PC-9 (cell line): ENCODE measurements at regions not wholly inside any gene's neighbourhood (a gene's known extent, or its start where the extent isn't known, plus 50 kb on each side); places are given as distances from the start of the nearest gene placed in this dataset.

Experiments
- BruUV-seq: library from RNA; stranded (reverse); fragments of 400-500 nt; replicated peaks from 2 replicates; lab custom pipeline; 2021; lab: Mats Ljungman, UMichigan
- CTCF ChIA-PET: fragments of 300-600 bp; sonication (Branson Sonifier 250); formaldehyde crosslinking; loops from one replicate; lab custom pipeline; 2022; ENCODE audit warnings: antibody characterized with exemption; lab: Charles Lee
- POLR2A ChIA-PET: fragments of 300-600 bp; sonication (Branson Sonifier 250); formaldehyde crosslinking; loops from one replicate; lab custom pipeline; 2022; ENCODE audit warnings: antibody characterized with exemption; ENCODE audit not compliant: unreplicated experiment; lab: Charles Lee
- DNase-seq, 2 experiments: peaks; one replicate each; pipeline versions ENCODE4 v3.0.0 to v3.0.0-alpha.2; 2015 to 2022; ENCODE audit warnings: mixed read lengths in 1 of 2
- H2AFZ ChIP-seq: fragments of 200-600 bp; sonication (generic); 2 replicates; pipeline ENCODE4 v1.8.1; 2017; ENCODE audit warnings: antibody characterized with exemption
- H3F3A ChIP-seq: fragments of 200-600 bp; sonication (generic); 2 replicates; pipeline ENCODE4 v1.8.1; 2017; ENCODE audit warnings: antibody characterized with exemption, mild to moderate bottlenecking, low read depth; ENCODE audit not compliant: insufficient read depth
- H3K27ac ChIP-seq: fragments of 200-600 bp; sonication (generic); 2 replicates; pipeline ENCODE4 v1.6.1; 2016; ENCODE audit warnings: mixed run types
- H3K27me3 ChIP-seq: fragments of 200-600 bp; sonication (generic); 2 replicates; pipeline ENCODE4 v1.6.1; 2016; ENCODE audit warnings: low read depth, mixed run types; ENCODE audit not compliant: insufficient read depth
- H3K36me3 ChIP-seq: fragments of 200-600 bp; sonication (generic); 2 replicates; pipeline ENCODE4 v1.6.1; 2016; ENCODE audit warnings: low read depth, mixed run types
- H3K4me1 ChIP-seq: fragments of 200-600 bp; sonication (generic); replicated peaks from 2 replicates; pipeline ENCODE4 v1.6.1; 2016; ENCODE audit warnings: mixed run types; ENCODE audit not compliant: insufficient read depth
- H3K4me2 ChIP-seq: fragments of 200-600 bp; sonication (generic); 2 replicates; pipeline ENCODE4 v1.6.1; 2017; ENCODE audit warnings: mixed run types
- H3K4me3 ChIP-seq: fragments of 200-600 bp; sonication (generic); 2 replicates; pipeline ENCODE4 v1.6.1; 2016; ENCODE audit warnings: mixed run types
- H3K79me2 ChIP-seq: fragments of 200-600 bp; sonication (generic); 2 replicates; pipeline ENCODE4 v1.6.1; 2017; ENCODE audit warnings: low read depth, mixed run types
- H3K9me2 ChIP-seq: fragments of 200-600 bp; sonication (generic); 2 replicates; pipeline ENCODE4 v1.8.1; 2017; ENCODE audit warnings: mild to moderate bottlenecking; ENCODE audit not compliant: insufficient read depth
- H3K9me3 ChIP-seq: fragments of 200-600 bp; sonication (generic); 2 replicates; pipeline ENCODE4 v1.8.1; 2016; ENCODE audit warnings: low read depth; ENCODE audit not compliant: insufficient read depth
- H4K20me1 ChIP-seq: fragments of 200-600 bp; sonication (generic); 2 replicates; pipeline ENCODE4 v1.8.1; 2017; ENCODE audit not compliant: insufficient read depth
- EZH2 ChIP-seq: fragments of 200-600 bp; sonication (generic); IDR thresholded peaks from 2 replicates; pipeline ENCODE4 v1.8.0; 2017; ENCODE audit warnings: antibody characterized with exemption, low read depth
- intact Hi-C: fragments of 100-400 bp; cut with micrococcal nuclease; formaldehyde crosslinking; loops from one replicate; pipeline ENCODE4 v1.10.0; 2022; ENCODE audit not compliant: unreplicated experiment
- TF ChIP-seq, protein P1 (sequence below): fragments of 200-600 bp; sonication (generic); conservative IDR thresholded peaks from 2 replicates; pipeline ENCODE4 v1.6.1; 2017; ENCODE audit warnings: mixed run types, antibody characterized with exemption, mild to moderate bottlenecking, moderate library complexity

DNA sequence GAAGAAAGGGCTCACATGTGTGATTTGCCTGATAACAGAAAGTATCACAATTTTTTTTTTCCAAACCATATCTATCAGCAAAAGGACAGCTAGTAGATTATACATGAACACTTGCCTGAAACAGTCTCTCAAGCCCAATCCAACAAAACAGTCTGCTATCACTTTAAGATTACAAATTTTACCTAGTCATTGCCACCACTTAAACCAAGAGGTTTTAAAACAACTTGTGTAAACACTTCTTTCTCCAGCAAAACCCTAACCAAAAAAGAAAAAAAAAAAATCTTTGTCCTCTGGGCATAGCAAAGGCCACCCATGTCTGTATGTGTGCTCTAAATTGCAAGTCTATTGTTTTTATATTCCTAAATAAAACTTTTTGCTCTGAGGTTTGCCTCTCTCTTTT is 1568.4 kb downstream of the GRIK2 start:
- BruUV-seq = no TSS peak
- intact Hi-C loops = no loop called here
- Histone ChIP-seq H3K9me2 (no peaks in the 10 kb centered on the region), H3K9me3 (no peaks in the 10 kb centered on the region), H3F3A (no peaks in the 10 kb centered on the region), H3K4me3 (no peak overlapping the region), H3K27ac (no peak overlapping the region), H3K79me2 (no peaks in the 10 kb centered on the region), H3K4me2 (no peak overlapping the region), H4K20me1 (no peaks in the 10 kb centered on the region), H3K27me3 (no peaks in the 10 kb centered on the region), H3K36me3 (no peaks in the 10 kb centered on the region), H3K4me1 (no peaks in the 10 kb centered on the region), H2AFZ (no peak overlapping the region)
- ChIA-PET POLR2A (no interaction called here), CTCF (no interaction called here)
- DNase-seq = no peak
- TF ChIP-seq EZH2 = no peak
- TF ChIP-seq, protein P1, sequence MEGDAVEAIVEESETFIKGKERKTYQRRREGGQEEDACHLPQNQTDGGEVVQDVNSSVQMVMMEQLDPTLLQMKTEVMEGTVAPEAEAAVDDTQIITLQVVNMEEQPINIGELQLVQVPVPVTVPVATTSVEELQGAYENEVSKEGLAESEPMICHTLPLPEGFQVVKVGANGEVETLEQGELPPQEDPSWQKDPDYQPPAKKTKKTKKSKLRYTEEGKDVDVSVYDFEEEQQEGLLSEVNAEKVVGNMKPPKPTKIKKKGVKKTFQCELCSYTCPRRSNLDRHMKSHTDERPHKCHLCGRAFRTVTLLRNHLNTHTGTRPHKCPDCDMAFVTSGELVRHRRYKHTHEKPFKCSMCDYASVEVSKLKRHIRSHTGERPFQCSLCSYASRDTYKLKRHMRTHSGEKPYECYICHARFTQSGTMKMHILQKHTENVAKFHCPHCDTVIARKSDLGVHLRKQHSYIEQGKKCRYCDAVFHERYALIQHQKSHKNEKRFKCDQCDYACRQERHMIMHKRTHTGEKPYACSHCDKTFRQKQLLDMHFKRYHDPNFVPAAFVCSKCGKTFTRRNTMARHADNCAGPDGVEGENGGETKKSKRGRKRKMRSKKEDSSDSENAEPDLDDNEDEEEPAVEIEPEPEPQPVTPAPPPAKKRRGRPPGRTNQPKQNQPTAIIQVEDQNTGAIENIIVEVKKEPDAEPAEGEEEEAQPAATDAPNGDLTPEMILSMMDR = no peak

DNA sequence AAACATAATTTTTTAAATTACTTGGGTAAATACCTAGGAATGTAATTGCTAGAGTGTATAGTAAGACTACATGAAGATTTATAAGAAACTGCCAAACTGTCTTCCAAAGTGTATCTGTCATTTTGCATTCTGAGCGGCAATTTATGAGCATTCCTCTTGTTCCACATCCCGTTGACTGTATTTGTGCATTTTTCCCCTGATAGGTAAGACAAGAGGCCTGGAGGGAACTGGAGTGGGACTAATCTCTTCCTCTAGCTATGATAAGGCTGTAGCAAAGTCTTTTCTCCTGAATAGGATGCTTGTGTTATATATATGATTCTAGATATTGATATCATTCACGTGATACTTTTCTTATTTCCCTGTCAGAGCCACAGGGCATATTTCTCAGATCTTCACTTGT is 1557.5 kb downstream of the GRIK2 start:
- Histone ChIP-seq H3K27ac (no peak overlapping the region), H3F3A (no peaks in the 10 kb centered on the region), H3K79me2 (no peaks in the 10 kb centered on the region), H3K4me2 (no peak overlapping the region), H3K4me3 (no peak overlapping the region), H3K9me2 (no peaks in the 10 kb centered on the region), H4K20me1 (no peaks in the 10 kb centered on the region), H3K9me3 (no peaks in the 10 kb centered on the region), H3K4me1 (no peaks in the 10 kb centered on the region), H3K36me3 (no peaks in the 10 kb centered on the region), H3K27me3 (no peaks in the 10 kb centered on the region), H2AFZ (no peak overlapping the region)
- POLR2A ChIA-PET = no interaction called here
- DNase-seq = no peak
- intact Hi-C loops = no loop called here
- no peak for TF ChIP-seq EZH2
- no TSS peak for BruUV-seq
- CTCF ChIA-PET = no interaction called here

DNA sequence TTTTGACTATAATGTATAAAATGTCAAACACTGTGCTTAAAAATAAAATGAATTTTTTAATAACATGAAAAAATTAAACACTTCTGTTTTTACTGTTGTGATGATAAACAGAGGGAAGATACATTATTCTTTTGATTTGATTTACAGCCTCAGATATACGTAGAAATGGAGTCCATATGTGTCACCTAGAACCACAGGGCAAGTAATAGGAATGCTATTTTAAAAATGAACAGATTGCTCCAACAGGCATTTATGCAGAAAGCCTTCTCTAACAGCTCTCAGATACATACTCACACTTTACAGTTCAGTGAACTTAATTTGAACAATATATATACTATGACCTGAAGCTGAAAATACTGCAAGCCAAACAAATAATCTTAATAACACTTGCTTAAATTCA is 1551.0 kb downstream of the GRIK2 start:
- Histone ChIP-seq H3K4me2 (no peak overlapping the region), H3K36me3 (no peaks in the 10 kb centered on the region), H3K27ac (no peak overlapping the region), H3K9me3 (no peaks in the 10 kb centered on the region), H2AFZ (no peak overlapping the region), H3K9me2 (no peaks in the 10 kb centered on the region), H3K4me3 (no peak overlapping the region), H4K20me1 (no peaks in the 10 kb centered on the region), H3K79me2 (no peaks in the 10 kb centered on the region), H3K27me3 (no peaks in the 10 kb centered on the region), H3K4me1 (no peaks in the 10 kb centered on the region), H3F3A (no peaks in the 10 kb centered on the region)
- intact Hi-C loops = no loop called here
- DNase-seq = no peak
- TF ChIP-seq, protein P1 = no peak
- TF ChIP-seq EZH2 = no peak
- CTCF ChIA-PET = no interaction called here
- BruUV-seq = no TSS peak
- POLR2A ChIA-PET = no interaction called here

DNA sequence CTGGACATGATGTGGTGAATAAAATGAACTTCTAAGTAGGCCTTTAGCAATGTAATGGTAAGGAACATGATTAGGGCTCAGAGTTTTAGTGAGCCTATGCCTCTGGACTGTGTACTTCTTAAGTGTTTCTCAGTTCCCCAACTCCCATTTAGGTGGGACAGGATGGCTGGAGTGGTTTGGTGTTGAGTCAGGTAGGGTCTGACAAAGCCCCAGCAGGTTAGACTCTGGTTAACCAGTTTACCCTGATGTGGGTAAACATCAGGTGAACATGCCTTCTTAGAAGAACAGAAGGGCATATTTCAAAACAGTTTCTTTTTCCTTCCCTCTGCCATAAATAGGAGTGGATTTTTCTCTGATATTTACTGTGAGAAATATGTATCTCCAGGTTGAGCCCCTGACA is 1548.7 kb downstream of the GRIK2 start:
- no peaks in the 10 kb centered on the region for H3K79me2 ChIP-seq
- no peaks in the 10 kb centered on the region for H3K9me3 ChIP-seq
- DNase-seq = no peak
- no TSS peak for BruUV-seq
- H3K4me1 ChIP-seq = no peaks in the 10 kb centered on the region
- no peak overlapping the region for H3K4me2 ChIP-seq
- H3K27me3 ChIP-seq = no peaks in the 10 kb centered on the region
- H3K36me3 ChIP-seq = no peaks in the 10 kb centered on the region
- CTCF ChIA-PET = no interaction called here
- H2AFZ ChIP-seq = no peak overlapping the region
- no peaks in the 10 kb centered on the region for H3F3A ChIP-seq
- TF ChIP-seq, protein P1 = no peak
- no peak for TF ChIP-seq EZH2
- POLR2A ChIA-PET = no interaction called here
- H3K27ac ChIP-seq = no peak overlapping the region
- H3K4me3 ChIP-seq = no peak overlapping the region
- intact Hi-C loops = no loop called here
- H4K20me1 ChIP-seq = no peaks in the 10 kb centered on the region
- no peaks in the 10 kb centered on the region for H3K9me2 ChIP-seq
